NCI-H82 treated with DMSO at 0.1 percent for 48 hours (cell line): ENCODE measurements at regions not wholly inside any gene's neighbourhood (a gene's known extent, or its start where the extent isn't known, plus 50 kb on each side); places are given as distances from the start of the nearest gene placed in this dataset.
"Not testable (repeated sequence)": the region's sequence is repeated elsewhere in the genome, so short reads cannot be mapped to it uniquely, and the experiment has no call there.

Experiments
- DNase-seq: peaks from one replicate; lab custom pipeline; 2025; ENCODE audit not compliant: unreplicated experiment; lab: John Stamatoyannopoulos, UW

DNA sequence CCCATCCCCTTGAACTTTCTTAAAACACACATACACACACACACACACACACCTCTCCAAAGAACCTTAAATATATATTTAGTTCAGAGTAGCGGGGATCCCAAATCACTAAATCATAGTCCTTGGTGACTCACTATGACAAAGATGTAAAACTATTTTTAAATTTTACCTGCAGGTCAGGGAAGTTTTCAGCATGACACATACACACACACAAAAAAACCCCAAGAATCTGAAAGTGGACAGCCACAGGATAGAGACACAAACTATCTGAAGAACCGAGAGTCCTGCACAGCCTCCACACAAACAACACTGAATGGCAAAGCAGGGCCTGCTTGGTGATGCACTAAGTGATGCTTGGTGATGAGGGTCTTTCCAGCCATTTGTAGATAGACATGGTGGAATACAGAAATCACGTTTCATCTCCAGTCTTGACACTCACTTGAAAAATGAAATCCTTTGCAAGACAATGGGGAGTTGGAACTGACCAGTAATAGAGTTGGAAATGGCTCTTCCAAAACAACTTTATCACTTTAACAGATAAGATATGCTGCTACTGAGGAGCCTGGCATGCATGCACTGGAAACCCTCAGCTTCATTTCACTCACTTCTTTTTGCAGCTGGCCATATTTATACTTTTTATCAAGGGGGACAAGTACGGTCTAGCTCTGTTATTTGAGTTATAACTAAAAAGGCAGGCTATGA lies 307.3 kb downstream of the RAPGEF2 start:
- no peak for DNase-seq

DNA sequence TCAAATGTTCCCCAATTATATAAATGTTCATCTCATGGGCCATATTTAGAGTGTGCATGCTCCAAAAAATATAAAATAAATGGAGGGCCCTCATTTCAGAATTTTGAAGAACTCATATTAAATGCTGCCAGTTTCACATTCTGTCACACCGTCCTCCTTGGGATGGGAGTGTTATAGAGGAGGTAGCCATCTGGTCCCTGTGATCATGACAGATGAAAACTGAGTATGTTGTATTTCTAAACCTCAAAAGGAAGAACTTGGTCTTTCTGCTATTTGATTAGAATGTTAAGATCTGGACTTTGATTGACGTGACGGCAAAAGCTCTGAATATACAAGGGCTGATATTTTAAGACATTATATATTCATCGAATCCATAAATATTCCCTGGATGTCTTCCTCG lies 308.0 kb downstream of the RAPGEF2 start:
- no peak for DNase-seq

DNA sequence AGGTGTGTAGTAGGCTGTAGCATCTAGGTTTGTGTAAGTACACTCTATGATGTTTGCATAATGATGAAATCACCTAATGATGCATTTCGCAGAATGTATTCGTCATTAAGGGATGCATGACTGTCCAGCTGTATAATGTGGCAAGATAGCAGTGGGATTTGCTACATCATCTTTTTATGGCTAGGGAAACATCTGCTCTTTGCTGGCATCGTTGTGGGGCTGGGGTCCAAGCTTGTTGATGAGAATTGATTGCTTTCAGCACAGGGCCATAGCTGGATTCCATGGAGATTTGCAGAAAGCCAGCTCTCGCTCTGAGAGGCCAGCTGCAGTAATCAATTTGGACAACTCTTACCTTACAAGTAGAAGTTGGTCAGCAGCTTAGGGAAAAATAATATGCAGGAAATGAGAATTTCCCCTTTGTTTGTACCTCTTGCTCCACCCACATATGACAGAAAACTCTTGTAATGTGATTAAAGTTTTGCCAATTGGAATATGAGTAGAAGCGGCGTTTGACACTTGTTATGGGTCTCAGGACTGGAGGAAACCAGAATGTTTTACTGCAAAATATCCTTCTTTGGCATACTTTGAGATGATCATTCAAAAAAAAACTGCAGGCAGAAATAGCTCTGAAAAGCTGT lies 310.5 kb downstream of the RAPGEF2 start:
- no peak for DNase-seq

- no peak for DNase-seq
These were observed 311.4 kb downstream of the RAPGEF2 start for GRCh38 chr4:159414305-159414704.

DNA sequence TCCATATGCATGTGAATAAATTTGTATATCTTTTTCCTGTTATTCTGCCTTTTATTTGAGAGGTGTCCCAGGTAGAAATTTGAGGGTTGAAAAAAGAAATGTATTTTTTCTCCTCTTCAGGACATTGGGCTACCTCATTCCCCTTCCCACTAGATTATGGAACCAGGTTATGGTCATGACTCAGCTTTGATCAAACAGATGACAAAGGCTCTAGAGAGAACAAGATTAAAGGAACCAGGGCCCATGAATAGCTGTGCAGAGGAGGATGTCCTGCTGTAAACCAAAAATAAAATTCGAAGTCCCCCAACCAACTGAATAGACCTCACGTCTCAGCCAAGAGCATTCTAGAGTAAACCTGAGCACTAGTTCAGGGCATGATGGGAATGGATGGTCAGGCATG lies 313.2 kb downstream of the RAPGEF2 start:
- DNase-seq, result no peak

DNA sequence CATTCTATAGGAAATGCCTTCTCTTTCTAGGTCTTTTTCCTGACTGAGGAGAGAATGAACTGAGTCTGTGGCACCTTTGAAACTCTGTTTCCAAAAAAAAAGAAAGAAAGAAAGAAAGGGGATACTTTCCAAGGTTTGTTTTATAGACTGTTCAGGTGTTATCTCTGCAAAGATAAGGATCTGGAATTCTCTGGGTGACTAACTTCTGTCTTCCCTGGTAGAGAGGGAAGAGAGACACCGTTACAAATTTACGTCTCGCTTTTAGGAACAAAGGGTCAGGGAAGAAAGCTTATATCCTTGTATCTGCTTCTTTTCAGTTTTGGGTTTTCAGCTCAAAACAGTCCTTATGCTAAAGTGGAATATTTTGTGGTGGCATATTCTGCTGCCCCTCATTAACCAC lies 314.1 kb downstream of the RAPGEF2 start:
- DNase-seq, result no peak

GRCh38 chr4:159420162-159421057 lies 317.5 kb downstream of the RAPGEF2 start:
- no peak for DNase-seq

DNA sequence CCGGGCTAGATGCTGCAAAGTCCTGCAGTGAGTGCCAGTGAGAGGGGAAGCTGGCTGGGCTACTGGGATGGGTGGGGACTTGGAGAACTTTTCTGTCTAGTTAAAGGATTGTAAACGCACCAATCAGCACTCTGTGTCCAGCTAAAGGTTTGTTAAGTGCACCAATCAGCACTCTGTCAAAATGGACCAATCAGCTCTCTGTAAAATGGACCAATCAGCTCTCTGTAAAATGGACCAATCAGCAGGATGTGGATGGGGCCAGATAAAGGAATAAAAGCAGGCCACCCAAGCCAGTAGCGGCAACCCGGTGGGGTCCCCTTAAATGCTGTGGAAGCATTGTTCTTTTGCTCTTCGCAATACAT lies 318.2 kb downstream of the RAPGEF2 start:
- not testable (repeated sequence) for DNase-seq

GRCh38 chr4:159422019-159422418 lies 319.1 kb downstream of the RAPGEF2 start:
- no peak for DNase-seq

- DNase-seq, result no peak
These were observed 319.7 kb downstream of the RAPGEF2 start for GRCh38 chr4:159422626-159423025.

DNA sequence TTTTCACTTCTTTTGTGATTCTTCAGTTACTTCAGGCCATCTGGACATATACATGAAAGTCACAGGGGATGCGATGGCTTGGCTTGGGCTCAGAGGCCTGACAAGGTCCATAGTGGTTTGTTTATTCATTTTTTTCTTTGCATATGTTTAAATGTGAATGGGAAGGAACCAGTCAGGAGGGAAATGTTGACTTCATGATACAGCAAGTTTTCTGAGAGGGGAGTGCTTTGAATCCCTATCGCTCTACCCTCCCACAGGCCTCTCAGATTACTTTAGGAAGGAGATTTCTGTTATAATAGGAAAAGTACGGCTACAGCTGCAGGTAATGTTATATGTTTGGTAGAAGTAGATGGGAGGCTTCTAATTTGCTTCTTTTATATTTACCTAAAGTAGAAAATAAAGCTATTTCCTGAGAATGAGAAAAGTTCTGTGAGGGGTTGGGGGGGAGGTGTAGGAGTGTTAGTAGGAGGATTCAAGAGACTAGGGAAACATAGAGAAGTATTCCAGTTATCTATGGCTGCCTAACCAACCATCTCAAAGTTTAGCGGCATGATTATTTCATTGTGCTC lies 322.9 kb downstream of the RAPGEF2 start:
- no peak for DNase-seq

DNA sequence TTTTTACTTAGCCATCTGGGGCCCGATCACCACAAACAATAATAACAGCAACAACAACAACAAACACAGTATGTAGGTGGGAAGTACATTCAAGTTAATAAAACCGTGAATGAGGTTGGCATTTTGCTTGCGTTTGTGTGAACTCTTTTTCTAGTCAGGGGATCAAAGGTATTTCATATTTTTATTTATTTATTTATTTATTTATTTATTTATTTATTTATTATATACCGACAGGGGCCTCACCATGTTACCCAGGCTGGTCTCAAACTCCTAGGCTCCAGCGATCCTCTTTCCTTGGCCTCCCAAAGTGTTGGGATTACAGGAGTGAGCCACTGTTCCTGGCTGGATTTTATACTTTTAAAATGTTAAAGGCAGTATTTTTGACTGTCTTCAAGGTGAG lies 325.4 kb downstream of the RAPGEF2 start:
- no peak for DNase-seq

DNA sequence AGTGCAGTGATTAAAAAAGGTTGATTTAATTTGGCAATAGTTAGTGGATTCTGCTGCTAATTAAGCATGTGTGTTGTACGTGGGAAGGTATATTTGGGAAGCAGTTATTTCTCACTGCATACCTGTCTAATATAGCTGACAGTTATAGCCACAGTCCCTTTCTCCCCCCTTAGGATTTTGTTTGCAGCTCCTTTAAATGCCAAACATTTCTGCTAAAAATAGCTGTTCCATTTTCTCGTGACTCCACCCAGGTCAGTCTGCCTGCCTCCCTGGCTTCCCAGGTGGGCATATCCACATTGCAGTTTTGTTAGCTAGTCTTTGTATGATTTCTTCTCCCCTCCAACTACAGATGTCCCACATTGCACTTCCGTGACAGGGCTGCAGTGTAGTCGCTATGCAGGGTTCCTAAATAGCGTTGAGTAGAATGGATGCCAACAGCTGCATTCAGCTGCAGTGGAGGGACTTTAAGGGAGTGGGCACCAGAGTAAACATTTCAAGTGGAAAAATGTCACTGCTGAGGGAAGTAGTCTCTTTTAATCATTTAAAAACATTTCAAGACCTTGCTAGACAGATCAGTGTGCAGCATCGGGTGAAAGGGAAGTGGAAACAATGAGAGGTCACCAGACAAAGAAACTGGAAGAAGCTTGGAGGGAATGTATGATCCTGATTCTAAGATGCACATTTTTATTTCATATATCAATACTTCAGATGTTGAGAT lies 326.3 kb downstream of the RAPGEF2 start:
- DNase-seq, result no peak

DNA sequence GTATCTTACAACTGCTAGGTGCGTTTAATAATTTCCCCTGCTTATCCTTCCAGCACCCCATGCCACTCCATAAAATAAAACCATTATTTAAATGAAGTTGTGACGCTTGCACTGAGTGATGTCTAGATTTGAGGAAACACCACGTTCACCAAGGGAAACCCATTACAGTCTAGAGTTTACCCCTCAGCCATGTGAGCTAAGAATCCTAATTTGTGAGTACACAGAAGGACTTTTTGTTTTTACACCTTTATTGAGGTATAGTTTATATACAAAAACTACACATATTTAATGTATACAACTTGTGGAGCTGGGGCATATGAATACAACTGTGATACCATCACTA lies 326.8 kb downstream of the RAPGEF2 start:
- no peak for DNase-seq

DNA sequence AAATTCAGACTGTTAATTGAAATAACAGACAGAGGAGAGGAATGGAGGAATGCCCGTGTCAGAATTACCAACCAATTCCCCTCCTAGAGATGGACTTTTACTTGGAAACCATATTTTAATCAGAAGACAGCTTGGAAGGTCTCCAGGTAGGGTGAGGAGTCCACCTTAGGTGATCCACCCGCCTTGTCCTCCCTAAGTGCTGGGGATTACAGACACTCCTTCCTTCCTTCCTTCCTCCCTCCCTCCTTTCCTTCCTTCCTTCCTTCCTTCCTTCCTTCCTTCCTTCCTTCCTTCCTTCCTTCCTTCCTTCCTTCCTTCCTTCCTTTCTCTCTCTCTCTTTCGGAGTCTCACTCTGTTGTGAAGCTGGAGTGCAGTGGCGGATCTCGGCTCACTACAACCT lies 328.0 kb downstream of the RAPGEF2 start:
- no peak for DNase-seq

- no peak for DNase-seq
These were observed 329.6 kb downstream of the RAPGEF2 start for GRCh38 chr4:159432436-159432835.

GRCh38 chr4:159433337-159433736 lies 330.5 kb downstream of the RAPGEF2 start:
- no peak for DNase-seq

GRCh38 chr4:159434114-159434870 lies 331.4 kb downstream of the RAPGEF2 start:
- no peak for DNase-seq

- DNase-seq, result no peak
These were observed 332.0 kb downstream of the RAPGEF2 start for GRCh38 chr4:159434871-159435241.

- no peak for DNase-seq
These were observed 332.7 kb downstream of the RAPGEF2 start for GRCh38 chr4:159435561-159436023.
